ENCODE measurements at regions not wholly inside any gene's neighbourhood (a gene's known extent, or its start where the extent isn't known, plus 50 kb on each side); places are given as distances from the start of the nearest gene placed in this dataset.

DNA sequence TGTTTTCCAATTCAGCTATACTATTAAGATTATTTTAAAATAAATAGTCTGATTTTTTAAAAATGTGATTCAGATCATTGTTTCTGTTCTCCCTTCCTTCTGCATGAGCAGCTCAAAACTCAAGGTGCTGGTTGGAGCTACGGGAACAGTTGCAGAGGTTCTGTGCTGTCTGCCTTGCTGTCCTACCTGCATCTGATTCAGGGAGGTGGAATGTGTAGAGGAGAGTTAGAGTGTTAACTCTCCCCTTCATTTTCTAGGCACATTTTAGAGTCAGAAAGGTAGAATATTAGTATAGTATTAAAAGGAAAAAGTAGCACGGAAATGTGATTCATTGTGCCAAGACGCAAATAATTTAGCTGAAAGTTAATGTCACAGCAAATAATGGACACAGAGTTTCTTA, 188.1 kb upstream of the SLC35B3 start:
- Histone ChIP-seq H3K4ac (ENCODE audit: low read depth, low read length) (no peak overlapping the region), H3K27me3 (ENCODE audit: insufficient read depth, low read length) (no peaks in the 10 kb centered on the region), H2BK15ac (ENCODE audit: low read depth, low read length) (no peak overlapping the region), H2BK120ac (ENCODE audit: low read depth, low read length, poor library complexity, severe bottlenecking) (no peak overlapping the region), H3T11ph (ENCODE audit: low read length) (no peak overlapping the region), H3K56ac (ENCODE audit: insufficient read length, low read depth, low read length) (no peak overlapping the region), H4K5ac (ENCODE audit: insufficient read length, low read depth, low read length) (no peak overlapping the region), H4K91ac (ENCODE audit: insufficient read length, low read depth, low read length) (no peak overlapping the region), H4K20me1 (ENCODE audit: control insufficient read depth, insufficient read depth, insufficient read length) (no peaks in the 10 kb centered on the region), H3K9me3 (ENCODE audit: control insufficient read depth, low read depth, low read length) (no peaks in the 10 kb centered on the region), H3K18ac (ENCODE audit: insufficient read length, low read depth, low read length) (no peak overlapping the region), H3K79me1 (ENCODE audit: insufficient read depth, low read depth, low read length, poor library complexity, severe bottlenecking) (no peaks in the 10 kb centered on the region), H2BK5ac (ENCODE audit: insufficient read length, low read length) (no peak overlapping the region), H3K27ac (ENCODE audit: insufficient read length, low read depth, low read length) (no peak overlapping the region), H3K4me2 (ENCODE audit: insufficient read depth, insufficient read length, low read length) (no peak overlapping the region), H3K4me1 (ENCODE audit: insufficient read depth, low read length) (no peaks in the 10 kb centered on the region; the same call in 1 of the 2 replicates), H3K9ac (ENCODE audit: extremely low read depth, insufficient read length, low read length) (no peak overlapping the region), H4K8ac (replicated peaks; ENCODE audit: insufficient read length, low read depth, low read length) (no peak overlapping the region), H2AFZ (ENCODE audit: low read length) (no peak overlapping the region), H3K14ac (ENCODE audit: insufficient read depth, low read length) (no peak overlapping the region), H3K23ac (ENCODE audit: insufficient read length, low read depth, low read length) (no peak overlapping the region), H2BK12ac (ENCODE audit: insufficient read length, low read depth, low read length) (no peak overlapping the region), H2BK20ac (ENCODE audit: low read depth, low read length, poor library complexity, severe bottlenecking) (no peak overlapping the region), H2AK5ac (ENCODE audit: insufficient read length, low read length) (no peak overlapping the region), H3K79me2 (ENCODE audit: insufficient read depth, low read length) (no peaks in the 10 kb centered on the region), H3K23me2 (ENCODE audit: insufficient read length, low read depth, low read length, poor library complexity, severe bottlenecking) (no peaks in the 10 kb centered on the region)
- Mint-ChIP-seq H3K9me3 (no peaks in the 10 kb centered on the region), H3K36me3 (ENCODE audit: insufficient read depth in 1 of 3, low read depth in 3 of 3) (peaks cover 0 to 3% (median 0%) of the 10 kb centered on the region in 3 experiments; a peak in 1 of 7 replicates), H3K4me1 (peaks cover 3 to 7% of the 10 kb centered on the region in 2 experiments; a peak in 2 of 4 replicates), H3K27me3 (ENCODE audit: low read depth) (no peaks in the 10 kb centered on the region), H3K27ac (no peak overlapping the region), H3K4me3 (no peak overlapping the region)
- DNase-seq: no peak
- TF ChIP-seq, protein P1, sequence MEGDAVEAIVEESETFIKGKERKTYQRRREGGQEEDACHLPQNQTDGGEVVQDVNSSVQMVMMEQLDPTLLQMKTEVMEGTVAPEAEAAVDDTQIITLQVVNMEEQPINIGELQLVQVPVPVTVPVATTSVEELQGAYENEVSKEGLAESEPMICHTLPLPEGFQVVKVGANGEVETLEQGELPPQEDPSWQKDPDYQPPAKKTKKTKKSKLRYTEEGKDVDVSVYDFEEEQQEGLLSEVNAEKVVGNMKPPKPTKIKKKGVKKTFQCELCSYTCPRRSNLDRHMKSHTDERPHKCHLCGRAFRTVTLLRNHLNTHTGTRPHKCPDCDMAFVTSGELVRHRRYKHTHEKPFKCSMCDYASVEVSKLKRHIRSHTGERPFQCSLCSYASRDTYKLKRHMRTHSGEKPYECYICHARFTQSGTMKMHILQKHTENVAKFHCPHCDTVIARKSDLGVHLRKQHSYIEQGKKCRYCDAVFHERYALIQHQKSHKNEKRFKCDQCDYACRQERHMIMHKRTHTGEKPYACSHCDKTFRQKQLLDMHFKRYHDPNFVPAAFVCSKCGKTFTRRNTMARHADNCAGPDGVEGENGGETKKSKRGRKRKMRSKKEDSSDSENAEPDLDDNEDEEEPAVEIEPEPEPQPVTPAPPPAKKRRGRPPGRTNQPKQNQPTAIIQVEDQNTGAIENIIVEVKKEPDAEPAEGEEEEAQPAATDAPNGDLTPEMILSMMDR (conservative IDR thresholded peaks at IDR 0.05): no peak
- WGBS (ENCODE audit: extremely low coverage, insufficient read length, low lambda C conversion rate): no CpG with 5 or more reads among the region's 3 CpGs

Measured in H9 (cell line).